Prostate gland (tissue), 2 donors: ENCODE measurements at regions not wholly inside any gene's neighbourhood (a gene's known extent, or its start where the extent isn't known, plus 50 kb on each side); places are given as distances from the start of the nearest gene placed in this dataset.

Experiments
- DNase-seq: peaks from one replicate; pipeline ENCODE4 v3.0.0-alpha.2; 2019; ENCODE audit warnings: low spot score
- H3K27ac ChIP-seq, 2 donors: fragments of 200-600 bp; sonication (generic); 2 replicates each; pipeline ENCODE4 v1.5.1; 2017 to 2019
- H3K27me3 ChIP-seq: fragments of 200-600 bp; sonication (generic); replicated peaks from 2 replicates; pipeline ENCODE4 v1.5.1; 2019; ENCODE audit not compliant: insufficient read depth
- H3K36me3 ChIP-seq, 2 donors: fragments of 200-600 bp; sonication (generic); 1 replicate in 1 of 2; 2 replicates in 1 of 2; pipeline versions ENCODE4 v1.5.1 to v1.8.1; 2017 to 2019
- H3K4me1 ChIP-seq: fragments of 200-600 bp; sonication (generic); replicated peaks from 2 replicates; pipeline ENCODE4 v1.5.1; 2019
- H3K4me3 ChIP-seq, 2 donors: fragments of 200-600 bp; sonication (generic); 2 replicates each; pipeline ENCODE4 v1.5.1; 2017 to 2019
- H3K9me3 ChIP-seq: fragments of 200-600 bp; sonication (generic); 2 replicates; pipeline ENCODE4 v1.5.1; 2017
- CTCF ChIP-seq, 4 experiments: fragments of 200-600 bp in 2 of 4; fragments of 450-650 bp in 2 of 4; sonication (generic) in 2 of 4; IDR thresholded peaks; 1 replicate in 3 of 4; 2 replicates in 1 of 4; pipeline ENCODE4 v1.5.1; 2016 to 2019; ENCODE audit warnings: antibody characterized with exemption in 4 of 4, mild to moderate bottlenecking in 2 of 4, moderate library complexity in 2 of 4
- POLR2A ChIP-seq: fragments of 450-650 bp; IDR thresholded peaks from one replicate; pipeline ENCODE4 v1.6.1; 2016; ENCODE audit warnings: antibody characterized with exemption, mild to moderate bottlenecking
- POLR2AphosphoS5 ChIP-seq: sonication (generic); formaldehyde crosslinking; IDR thresholded peaks from one replicate; pipeline ENCODE4 v1.6.1; 2017; ENCODE audit warnings: antibody characterized with exemption
- WGBS: methylation state at CpG from one replicate; pipeline ENCODE4 v1.1.5; 2018; 5-methylcytosine and 5-hydroxymethylcytosine counted together
- intact Hi-C: fragments of 100-400 bp; cut with DNase I; formaldehyde crosslinking; loops from one replicate; pipeline ENCODE4 v1.14.2; 2022

GRCh38 chr2:43099797-43100196 lies 126.6 kb downstream of the ZFP36L2 start:
- no peaks in the 10 kb centered on the region for H3K27me3 ChIP-seq
- TF ChIP-seq POLR2A = no peak
- no peak for TF ChIP-seq POLR2AphosphoS5
- TF ChIP-seq CTCF (IDR thresholded peaks at IDR 0.05) = no peak
- no peaks in the 10 kb centered on the region for H3K9me3 ChIP-seq
- no peak overlapping the region for H3K4me3 ChIP-seq
- no peaks in the 10 kb centered on the region for H3K36me3 ChIP-seq
- no peak overlapping the region for H3K27ac ChIP-seq
- H3K4me1 ChIP-seq = no peaks in the 10 kb centered on the region
- 95% methylated on average over 4 of the region's 4 CpGs for WGBS
- intact Hi-C loops = no loop called here
- DNase-seq = no peak

GRCh38 chr2:43098539-43098938 lies 127.9 kb downstream of the ZFP36L2 start:
- intact Hi-C loops = no loop called here
- H3K27me3 ChIP-seq = no peaks in the 10 kb centered on the region
- no peak overlapping the region for H3K4me3 ChIP-seq
- WGBS = 85% methylated on average over 4 of the region's 4 CpGs
- H3K36me3 ChIP-seq = no peaks in the 10 kb centered on the region
- TF ChIP-seq CTCF (IDR thresholded peaks at IDR 0.05) (no peak), POLR2AphosphoS5 (no peak)
- no peaks in the 10 kb centered on the region for H3K9me3 ChIP-seq
- H3K27ac ChIP-seq = no peak overlapping the region
- DNase-seq = no peak
- H3K4me1 ChIP-seq = no peaks in the 10 kb centered on the region

DNA sequence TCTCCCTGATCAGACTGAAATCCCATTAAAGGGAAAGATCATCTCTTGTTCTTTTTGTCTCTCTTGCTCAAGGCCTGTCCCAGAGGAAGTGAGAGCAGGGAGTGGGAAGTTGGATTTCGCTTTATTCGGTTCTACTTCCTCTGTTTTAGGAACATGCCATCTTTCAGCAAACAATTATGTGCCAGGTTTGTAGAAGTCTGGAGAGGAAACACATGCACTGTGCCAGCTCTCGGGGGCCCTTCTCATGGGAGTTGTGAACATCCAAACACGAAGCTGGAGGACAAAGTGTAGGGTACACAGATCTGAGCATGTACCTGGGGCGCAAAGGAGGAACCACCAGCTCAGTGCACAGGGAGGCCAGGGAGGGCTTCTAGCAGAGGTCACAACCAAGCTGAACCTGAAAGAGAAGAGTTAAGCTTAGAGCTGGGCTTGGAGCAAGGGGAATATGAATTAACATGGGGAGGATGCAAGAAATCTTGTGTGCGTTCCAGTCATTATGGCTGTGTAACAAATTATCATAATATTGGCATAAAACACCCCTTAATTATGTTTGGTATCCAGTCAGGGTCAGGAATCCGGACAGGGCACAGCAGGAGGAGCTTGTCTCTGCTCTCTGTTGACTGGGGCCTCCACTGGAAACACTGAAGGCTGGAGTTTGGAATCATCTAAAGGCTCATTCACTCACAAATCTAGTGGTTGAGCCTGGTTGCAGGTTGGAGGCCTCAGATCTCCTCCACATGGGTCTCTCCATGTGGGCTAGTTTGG lies 128.6 kb downstream of the ZFP36L2 start:
- WGBS = 53% methylated on average over 7 of the region's 7 CpGs
- no peak for TF ChIP-seq POLR2A
- Histone ChIP-seq H3K27ac (no peak overlapping the region), H3K36me3 (no peaks in the 10 kb centered on the region), H3K9me3 (no peaks in the 10 kb centered on the region), H3K4me1 (no peaks in the 10 kb centered on the region), H3K4me3 (no peak overlapping the region), H3K27me3 (no peaks in the 10 kb centered on the region)
- intact Hi-C loops = no loop called here
- DNase-seq = no peak

- WGBS = 93% methylated on average over 4 of the region's 4 CpGs
- no peak for TF ChIP-seq POLR2A
- no peak for TF ChIP-seq POLR2AphosphoS5
- no peak for TF ChIP-seq CTCF (IDR thresholded peaks at IDR 0.05)
- Histone ChIP-seq H3K27ac (no peak overlapping the region), H3K27me3 (no peaks in the 10 kb centered on the region), H3K9me3 (no peaks in the 10 kb centered on the region), H3K4me1 (no peaks in the 10 kb centered on the region), H3K4me3 (no peak overlapping the region), H3K36me3 (no peaks in the 10 kb centered on the region)
- intact Hi-C loops = no loop called here
- DNase-seq = no peak
Measured at GRCh38 chr2:43095533-43096295, 130.7 kb downstream of the ZFP36L2 start.

GRCh38 chr2:43092520-43093179 lies 133.8 kb downstream of the ZFP36L2 start:
- no peak for TF ChIP-seq POLR2A
- TF ChIP-seq POLR2AphosphoS5 = no peak
- no peak for TF ChIP-seq CTCF (IDR thresholded peaks at IDR 0.05)
- H3K9me3 ChIP-seq = no peaks in the 10 kb centered on the region
- H3K36me3 ChIP-seq = no peaks in the 10 kb centered on the region
- H3K27ac ChIP-seq = no peak overlapping the region
- no peaks in the 10 kb centered on the region for H3K4me1 ChIP-seq
- no peaks in the 10 kb centered on the region for H3K27me3 ChIP-seq
- intact Hi-C loops = no loop called here
- no peak overlapping the region for H3K4me3 ChIP-seq
- no peak for DNase-seq
- WGBS = 66% methylated on average over 2 of the region's 2 CpGs
